ENCODE measurements at regions not wholly inside any gene's neighbourhood (a gene's known extent, or its start where the extent isn't known, plus 50 kb on each side); places are given as distances from the start of the nearest gene placed in this dataset.
"Not testable (repeated sequence)": the region's sequence is repeated elsewhere in the genome, so short reads cannot be mapped to it uniquely, and the experiment has no call there.

- Histone ChIP-seq H3K9me3 (replicated peaks) (no peaks in the 10 kb centered on the region), H3K4me3 (no peak overlapping the region), H3K27me3 (replicated peaks) (no peaks in the 10 kb centered on the region), H3K4me1 (replicated peaks) (no peaks in the 10 kb centered on the region), H3K27ac (no peak overlapping the region), H3K36me3 (no peaks in the 10 kb centered on the region)
- no peak for DNase-seq (ENCODE audit: low read depth in 1 of 2, low spot score in 2 of 2)
Observed at GRCh38 chr4:59517007-59517406, 1683.1 kb upstream of the ADGRL3 start.

GRCh38 chr4:59518005-59518823 lies 1681.9 kb upstream of the ADGRL3 start:
- no peaks in the 10 kb centered on the region for H3K27me3 ChIP-seq (replicated peaks)
- H3K4me1 ChIP-seq (replicated peaks), result no peaks in the 10 kb centered on the region
- no peak overlapping the region for H3K27ac ChIP-seq
- no peaks in the 10 kb centered on the region for H3K36me3 ChIP-seq
- H3K4me3 ChIP-seq, result no peak overlapping the region
- H3K9me3 ChIP-seq (replicated peaks), result no peaks in the 10 kb centered on the region
- no peak for DNase-seq (ENCODE audit: low read depth in 1 of 2, low spot score in 2 of 2)

- Histone ChIP-seq H3K4me1 (replicated peaks) (no peaks in the 10 kb centered on the region), H3K36me3 (no peaks in the 10 kb centered on the region), H3K27me3 (replicated peaks) (no peaks in the 10 kb centered on the region), H3K9me3 (replicated peaks) (no peaks in the 10 kb centered on the region), H3K27ac (no peak overlapping the region), H3K4me3 (no peak overlapping the region)
- no peak for DNase-seq (ENCODE audit: low read depth in 1 of 2, low spot score in 2 of 2)
Observed at GRCh38 chr4:59525885-59526284, 1674.2 kb upstream of the ADGRL3 start.

GRCh38 chr4:59535541-59535940 lies 1664.6 kb upstream of the ADGRL3 start:
- H3K4me1 ChIP-seq (replicated peaks), result no peaks in the 10 kb centered on the region
- H3K9me3 ChIP-seq (replicated peaks), result no peaks in the 10 kb centered on the region
- H3K27me3 ChIP-seq (replicated peaks), result no peaks in the 10 kb centered on the region
- no peaks in the 10 kb centered on the region for H3K36me3 ChIP-seq
- no peak overlapping the region for H3K27ac ChIP-seq
- DNase-seq (ENCODE audit: low read depth in 1 of 2, low spot score in 2 of 2), result no peak
- H3K4me3 ChIP-seq, result no peak overlapping the region

- Histone ChIP-seq H3K4me1 (replicated peaks) (no peaks in the 10 kb centered on the region), H3K27me3 (replicated peaks) (no peaks in the 10 kb centered on the region), H3K9me3 (replicated peaks) (no peaks in the 10 kb centered on the region), H3K27ac (no peak overlapping the region), H3K4me3 (no peak overlapping the region), H3K36me3 (no peaks in the 10 kb centered on the region)
- no peak for DNase-seq (ENCODE audit: low read depth in 1 of 2, low spot score in 2 of 2)
Observed at GRCh38 chr4:59536428-59536827, 1663.7 kb upstream of the ADGRL3 start.

- no peaks in the 10 kb centered on the region for H3K4me1 ChIP-seq (replicated peaks)
- H3K9me3 ChIP-seq (replicated peaks), result no peaks in the 10 kb centered on the region
- no peaks in the 10 kb centered on the region for H3K36me3 ChIP-seq
- no peak overlapping the region for H3K27ac ChIP-seq
- DNase-seq (ENCODE audit: low read depth in 1 of 2, low spot score in 2 of 2), result no peak
- no peak overlapping the region for H3K4me3 ChIP-seq
- H3K27me3 ChIP-seq (replicated peaks), result no peaks in the 10 kb centered on the region
Observed at GRCh38 chr4:59537246-59537886, 1662.8 kb upstream of the ADGRL3 start.

GRCh38 chr4:59539401-59539800 lies 1660.7 kb upstream of the ADGRL3 start:
- Histone ChIP-seq H3K27me3 (replicated peaks) (no peaks in the 10 kb centered on the region), H3K9me3 (replicated peaks) (no peaks in the 10 kb centered on the region), H3K4me1 (replicated peaks) (no peaks in the 10 kb centered on the region), H3K4me3 (no peak overlapping the region), H3K27ac (no peak overlapping the region), H3K36me3 (no peaks in the 10 kb centered on the region)
- DNase-seq (ENCODE audit: low read depth in 1 of 2, low spot score in 2 of 2), result no peak

GRCh38 chr4:59540311-59540710 lies 1659.8 kb upstream of the ADGRL3 start:
- no peak overlapping the region for H3K27ac ChIP-seq
- no peak overlapping the region for H3K4me3 ChIP-seq
- H3K27me3 ChIP-seq (replicated peaks), result no peaks in the 10 kb centered on the region
- H3K36me3 ChIP-seq, result no peaks in the 10 kb centered on the region
- DNase-seq (ENCODE audit: low read depth in 1 of 2, low spot score in 2 of 2), result no peak
- no peaks in the 10 kb centered on the region for H3K4me1 ChIP-seq (replicated peaks)
- H3K9me3 ChIP-seq (replicated peaks), result no peaks in the 10 kb centered on the region

GRCh38 chr4:59553063-59553720 lies 1646.9 kb upstream of the ADGRL3 start:
- peak overlapping the region; percentile 45 for H3K27ac ChIP-seq
- no peaks in the 10 kb centered on the region for H3K4me1 ChIP-seq (replicated peaks)
- H3K4me3 ChIP-seq, result peak overlapping the region; percentile 10; the same call in 1 of the 2 replicates
- peak in 1 of 2 experiments; percentile 20 for DNase-seq (ENCODE audit: low read depth in 1 of 2, low spot score in 2 of 2)
- no peaks in the 10 kb centered on the region for H3K27me3 ChIP-seq (replicated peaks)
- H3K36me3 ChIP-seq, result no peaks in the 10 kb centered on the region
- H3K9me3 ChIP-seq (replicated peaks), result no peaks in the 10 kb centered on the region

GRCh38 chr4:59553721-59554091 lies 1646.4 kb upstream of the ADGRL3 start:
- no peaks in the 10 kb centered on the region for H3K27me3 ChIP-seq (replicated peaks)
- H3K27ac ChIP-seq, result peak overlapping the region; percentile 45
- H3K4me1 ChIP-seq (replicated peaks), result no peaks in the 10 kb centered on the region
- H3K4me3 ChIP-seq, result peak overlapping the region; percentile 10; the same call in 1 of the 2 replicates
- no peaks in the 10 kb centered on the region for H3K9me3 ChIP-seq (replicated peaks)
- peak in 1 of 2 experiments; percentile 1 for DNase-seq (ENCODE audit: low read depth in 1 of 2, low spot score in 2 of 2)
- no peaks in the 10 kb centered on the region for H3K36me3 ChIP-seq

- not testable (repeated sequence) for H3K27ac ChIP-seq; H3K9me3 ChIP-seq (replicated peaks); H3K4me3 ChIP-seq; H3K36me3 ChIP-seq; H3K27me3 ChIP-seq (replicated peaks); H3K4me1 ChIP-seq (replicated peaks); DNase-seq (ENCODE audit: low read depth in 1 of 2, low spot score in 2 of 2)
Observed at GRCh38 chr4:59556191-59556590, 1643.9 kb upstream of the ADGRL3 start.

GRCh38 chr4:59560141-59560648 lies 1639.9 kb upstream of the ADGRL3 start:
- H3K4me1 ChIP-seq (replicated peaks); H3K4me3 ChIP-seq; H3K27ac ChIP-seq; H3K36me3 ChIP-seq; H3K27me3 ChIP-seq (replicated peaks); DNase-seq (ENCODE audit: low read depth in 1 of 2, low spot score in 2 of 2); H3K9me3 ChIP-seq (replicated peaks): not testable (repeated sequence)

GRCh38 chr4:59565836-59566235 lies 1634.3 kb upstream of the ADGRL3 start:
- Histone ChIP-seq H3K4me3 (no peak overlapping the region), H3K36me3 (no peaks in the 10 kb centered on the region), H3K27ac (no peak overlapping the region), H3K9me3 (replicated peaks) (no peaks in the 10 kb centered on the region), H3K4me1 (replicated peaks) (no peaks in the 10 kb centered on the region), H3K27me3 (replicated peaks) (no peaks in the 10 kb centered on the region)
- DNase-seq (ENCODE audit: low read depth in 1 of 2, low spot score in 2 of 2), result no peak

- Histone ChIP-seq H3K4me1 (replicated peaks) (no peaks in the 10 kb centered on the region), H3K27me3 (replicated peaks) (no peaks in the 10 kb centered on the region), H3K36me3 (no peaks in the 10 kb centered on the region), H3K27ac (no peak overlapping the region), H3K4me3 (no peak overlapping the region), H3K9me3 (replicated peaks) (no peaks in the 10 kb centered on the region)
- DNase-seq (ENCODE audit: low read depth in 1 of 2, low spot score in 2 of 2), result no peak
Observed at GRCh38 chr4:59570860-59571476, 1629.2 kb upstream of the ADGRL3 start.
